Bronchial epithelial cell (primary cell): ENCODE measurements at regions not wholly inside any gene's neighbourhood (a gene's known extent, or its start where the extent isn't known, plus 50 kb on each side); places are given as distances from the start of the nearest gene placed in this dataset.

Experiments
- DNase-seq: peaks from one replicate; pipeline ENCODE4 v3.0.0-alpha.2; 2010; ENCODE audit warnings: low read depth
- FAIRE-seq: peaks from 2 replicates; lab custom pipeline; 2011; peaks lifted over from hg19 to GRCh38; lab: Jason Lieb, UNC
- H3K27me3 ChIP-seq: 2 replicates; pipeline ENCODE4 v1.5.1; 2011; ENCODE audit warnings: low read length; ENCODE audit not compliant: control insufficient read depth, insufficient read depth
- H3K36me3 ChIP-seq: 2 replicates; pipeline ENCODE4 v1.5.1; 2011; ENCODE audit warnings: low read length; ENCODE audit not compliant: control insufficient read depth, insufficient read depth
- H3K4me3 ChIP-seq: 2 replicates; pipeline ENCODE4 v1.5.1; 2011; ENCODE audit warnings: mild to moderate bottlenecking, low read depth, low read length, control low read depth
- TF ChIP-seq, protein P1 (sequence below): IDR thresholded peaks from 2 replicates; pipeline ENCODE4 v1.5.1; 2011; ENCODE audit warnings: mild to moderate bottlenecking, moderate library complexity, low read length, control low read depth, inconsistent platforms; ENCODE audit not compliant: insufficient read depth, severe bottlenecking

DNA sequence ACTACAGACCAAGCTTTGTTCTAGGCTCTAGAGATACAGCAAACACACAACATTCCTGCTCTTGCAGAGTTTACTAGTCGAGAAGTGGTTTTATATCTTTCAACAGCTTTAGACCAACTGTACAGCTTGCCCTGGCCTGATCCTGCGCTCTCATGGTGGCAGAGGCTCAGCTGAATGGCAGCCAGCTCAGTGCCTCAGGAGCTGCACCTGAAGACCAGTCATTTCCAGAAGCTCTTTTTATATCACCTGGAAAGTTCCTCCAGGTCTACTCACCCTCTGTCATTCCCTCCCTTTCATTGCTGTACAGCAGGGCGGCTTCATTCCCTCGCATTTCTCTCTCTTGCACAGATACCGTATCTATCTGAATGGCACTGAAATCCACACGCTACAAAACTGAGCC, 319.8 kb downstream of the GATA3 start:
- DNase-seq (no peak), FAIRE-seq (no peak)
- TF ChIP-seq, protein P1, sequence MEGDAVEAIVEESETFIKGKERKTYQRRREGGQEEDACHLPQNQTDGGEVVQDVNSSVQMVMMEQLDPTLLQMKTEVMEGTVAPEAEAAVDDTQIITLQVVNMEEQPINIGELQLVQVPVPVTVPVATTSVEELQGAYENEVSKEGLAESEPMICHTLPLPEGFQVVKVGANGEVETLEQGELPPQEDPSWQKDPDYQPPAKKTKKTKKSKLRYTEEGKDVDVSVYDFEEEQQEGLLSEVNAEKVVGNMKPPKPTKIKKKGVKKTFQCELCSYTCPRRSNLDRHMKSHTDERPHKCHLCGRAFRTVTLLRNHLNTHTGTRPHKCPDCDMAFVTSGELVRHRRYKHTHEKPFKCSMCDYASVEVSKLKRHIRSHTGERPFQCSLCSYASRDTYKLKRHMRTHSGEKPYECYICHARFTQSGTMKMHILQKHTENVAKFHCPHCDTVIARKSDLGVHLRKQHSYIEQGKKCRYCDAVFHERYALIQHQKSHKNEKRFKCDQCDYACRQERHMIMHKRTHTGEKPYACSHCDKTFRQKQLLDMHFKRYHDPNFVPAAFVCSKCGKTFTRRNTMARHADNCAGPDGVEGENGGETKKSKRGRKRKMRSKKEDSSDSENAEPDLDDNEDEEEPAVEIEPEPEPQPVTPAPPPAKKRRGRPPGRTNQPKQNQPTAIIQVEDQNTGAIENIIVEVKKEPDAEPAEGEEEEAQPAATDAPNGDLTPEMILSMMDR: no peak
- Histone ChIP-seq H3K27me3 (no peaks in the 10 kb centered on the region), H3K36me3 (no peaks in the 10 kb centered on the region), H3K4me3 (no peak overlapping the region)

- DNase-seq (no peak), FAIRE-seq (no peak)
- Histone ChIP-seq H3K4me3 (no peak overlapping the region), H3K36me3 (no peaks in the 10 kb centered on the region), H3K27me3 (no peaks in the 10 kb centered on the region)
- TF ChIP-seq, protein P1: no peak
Measured at GRCh38 chr10:8375137-8375536, 320.6 kb downstream of the GATA3 start.

DNA sequence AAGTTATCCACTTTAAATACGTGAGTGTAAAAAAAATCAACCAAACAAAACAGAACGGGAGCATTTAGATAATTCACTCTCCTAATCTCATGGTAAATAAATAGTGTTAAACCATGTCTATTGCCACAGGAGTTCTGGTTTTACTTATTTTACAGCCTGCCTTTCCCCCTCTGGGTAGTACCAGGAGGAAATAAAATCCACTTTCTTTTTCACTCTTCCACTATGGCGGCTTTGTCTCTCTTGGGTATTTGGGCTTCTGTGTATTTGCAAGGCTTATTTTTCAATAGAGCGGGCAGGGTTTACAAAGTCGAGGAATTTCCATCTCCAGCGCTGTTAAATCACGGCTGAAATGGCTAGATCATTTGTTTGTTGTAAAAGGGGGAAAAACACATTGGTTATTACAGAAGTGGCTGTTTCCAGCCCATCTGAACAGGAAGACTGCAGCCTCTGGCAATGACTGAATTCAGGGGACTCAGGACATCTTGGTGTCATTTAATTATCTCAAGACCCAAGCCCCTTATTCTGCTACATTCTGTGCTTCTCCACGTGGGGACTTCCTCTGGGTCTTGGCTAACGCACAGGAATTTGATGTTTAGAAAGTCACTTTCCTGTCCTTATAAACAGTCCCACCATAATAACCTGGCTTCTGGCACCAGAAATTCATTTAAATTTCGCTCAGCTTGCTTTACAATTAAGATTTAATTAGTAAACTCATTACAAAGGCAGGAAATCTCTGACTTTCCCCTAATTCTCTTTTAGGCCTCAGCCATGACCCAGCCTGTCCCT, 323.9 kb downstream of the GATA3 start:
- DNase-seq: no peak
- Histone ChIP-seq H3K36me3 (no peaks in the 10 kb centered on the region), H3K27me3 (no peaks in the 10 kb centered on the region), H3K4me3 (no peak overlapping the region)
- FAIRE-seq: no peak
- TF ChIP-seq, protein P1: no peak

DNA sequence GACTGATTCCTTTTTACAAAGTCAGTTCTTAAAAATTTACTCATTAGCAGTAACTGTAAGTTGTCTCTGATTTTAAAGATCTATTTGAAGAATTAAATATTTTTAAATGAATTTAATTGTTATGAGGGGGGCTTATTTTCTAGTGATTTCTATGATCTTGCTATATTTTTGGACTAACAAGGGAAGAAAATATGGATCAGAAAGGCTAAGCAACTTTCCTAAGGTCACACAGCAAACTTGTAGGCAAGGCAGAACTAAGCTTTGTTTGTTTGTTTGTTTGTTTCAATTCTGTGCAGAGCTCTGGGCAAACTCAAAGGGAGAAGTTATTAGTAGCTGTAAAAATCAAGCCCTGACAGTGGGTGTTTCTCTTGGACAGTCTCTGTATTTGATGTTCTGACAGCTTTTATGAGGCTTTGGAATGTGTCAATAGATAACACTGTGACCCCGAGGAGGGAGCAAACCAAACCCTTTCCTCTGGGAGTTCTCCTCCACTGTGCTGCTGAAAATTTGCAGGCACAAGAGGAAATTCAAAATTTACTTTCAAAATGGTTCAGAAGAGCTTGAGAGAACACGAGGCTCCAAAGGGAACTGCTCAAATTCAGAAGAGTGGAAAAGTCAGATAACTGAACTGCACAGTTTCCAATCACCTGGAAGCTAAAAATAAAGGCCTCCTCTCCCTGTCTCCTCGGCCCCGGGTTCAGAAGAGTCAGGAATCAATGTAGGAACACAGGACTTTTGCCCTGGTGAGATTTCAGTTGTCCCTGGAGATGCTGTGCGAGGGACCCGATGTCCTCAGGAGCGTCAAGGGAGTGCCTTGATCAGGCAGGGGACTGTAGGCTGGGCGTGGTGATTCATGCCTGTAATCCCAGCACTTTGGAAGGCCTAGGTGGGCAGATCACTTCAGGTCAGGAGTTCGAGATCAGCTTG, 325.7 kb downstream of the GATA3 start:
- H3K4me3 ChIP-seq: no peak overlapping the region
- no peaks in the 10 kb centered on the region for H3K27me3 ChIP-seq
- FAIRE-seq (no peak), DNase-seq (no peak)
- H3K36me3 ChIP-seq: no peaks in the 10 kb centered on the region
- TF ChIP-seq, protein P1: no peak

DNA sequence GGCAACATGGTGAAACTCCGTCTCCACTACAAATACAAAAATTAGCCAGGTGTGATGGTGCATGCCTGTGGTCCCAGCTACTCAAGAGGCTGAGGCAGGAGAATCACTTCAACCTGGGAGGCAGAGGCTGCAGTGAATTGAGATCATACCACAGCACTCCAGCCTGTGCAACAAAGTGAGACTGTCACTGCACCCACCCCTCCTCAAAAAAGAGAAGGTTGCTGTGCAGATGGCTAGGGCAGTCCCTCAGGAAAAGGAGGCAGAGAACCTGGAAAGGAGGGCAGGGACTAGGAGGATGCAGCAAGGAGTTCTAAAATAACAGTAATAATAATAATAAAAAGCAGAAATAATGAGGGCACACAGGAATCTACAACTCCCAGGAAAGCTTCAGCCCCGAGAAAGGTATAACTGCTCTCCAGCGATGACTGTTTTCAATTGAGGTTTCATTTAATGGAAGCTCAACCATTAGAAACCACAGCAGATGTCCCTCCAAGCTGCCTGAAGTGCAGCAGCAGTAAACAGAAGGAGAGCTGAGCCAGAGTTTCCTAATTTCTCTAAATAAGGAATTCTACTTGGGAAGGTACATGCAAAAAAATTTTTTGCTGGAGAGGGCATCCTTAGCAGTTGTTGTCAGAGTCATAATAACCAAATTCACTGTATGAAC, 326.5 kb downstream of the GATA3 start:
- H3K36me3 ChIP-seq: no peaks in the 10 kb centered on the region
- H3K4me3 ChIP-seq: no peak overlapping the region
- H3K27me3 ChIP-seq: no peaks in the 10 kb centered on the region
- DNase-seq (no peak), FAIRE-seq (no peak)
- TF ChIP-seq, protein P1: no peak
